ENCODE measurements at regions not wholly inside any gene's neighbourhood (a gene's known extent, or its start where the extent isn't known, plus 50 kb on each side); places are given as distances from the start of the nearest gene placed in this dataset.

DNA sequence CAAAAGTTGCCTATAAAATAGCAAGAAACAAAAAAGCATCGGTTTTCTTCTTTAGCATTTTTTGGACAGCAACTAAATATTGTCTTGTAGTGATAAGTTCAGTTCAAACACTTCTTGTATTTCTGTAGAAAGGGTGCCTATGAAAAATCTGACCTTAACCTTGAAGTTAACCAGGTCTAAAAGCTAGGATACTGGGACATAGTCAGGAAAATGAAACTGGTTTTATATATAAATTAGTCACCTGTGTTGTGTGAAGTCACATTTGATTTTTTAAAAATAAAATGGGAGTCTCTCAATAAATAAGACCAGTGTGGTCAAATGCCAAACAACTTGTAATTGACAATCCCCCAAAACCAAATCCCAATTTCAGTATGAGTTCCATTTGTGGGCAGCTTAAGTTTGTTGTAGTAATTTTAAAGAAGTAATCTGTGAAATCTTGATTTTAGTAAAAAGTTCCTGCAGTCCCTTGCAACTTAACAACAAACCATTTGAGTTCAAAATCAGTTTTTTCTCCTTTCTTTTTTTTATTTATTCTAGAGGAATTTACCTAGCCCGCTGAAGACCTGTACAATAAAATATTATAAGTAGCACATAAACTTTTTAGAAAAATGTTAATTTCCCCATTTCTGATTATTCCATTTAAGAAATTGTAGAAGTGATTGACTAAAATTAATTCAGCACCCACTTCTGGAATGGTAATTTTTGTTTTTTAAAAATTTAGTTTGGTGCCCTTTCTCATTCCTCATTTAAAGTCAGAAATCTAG lies 84.5 kb upstream of the PPARA start:
- TF ChIP-seq ZFX (IDR thresholded peaks at IDR 0.05) = no peak
- TF ChIP-seq, protein P1, sequence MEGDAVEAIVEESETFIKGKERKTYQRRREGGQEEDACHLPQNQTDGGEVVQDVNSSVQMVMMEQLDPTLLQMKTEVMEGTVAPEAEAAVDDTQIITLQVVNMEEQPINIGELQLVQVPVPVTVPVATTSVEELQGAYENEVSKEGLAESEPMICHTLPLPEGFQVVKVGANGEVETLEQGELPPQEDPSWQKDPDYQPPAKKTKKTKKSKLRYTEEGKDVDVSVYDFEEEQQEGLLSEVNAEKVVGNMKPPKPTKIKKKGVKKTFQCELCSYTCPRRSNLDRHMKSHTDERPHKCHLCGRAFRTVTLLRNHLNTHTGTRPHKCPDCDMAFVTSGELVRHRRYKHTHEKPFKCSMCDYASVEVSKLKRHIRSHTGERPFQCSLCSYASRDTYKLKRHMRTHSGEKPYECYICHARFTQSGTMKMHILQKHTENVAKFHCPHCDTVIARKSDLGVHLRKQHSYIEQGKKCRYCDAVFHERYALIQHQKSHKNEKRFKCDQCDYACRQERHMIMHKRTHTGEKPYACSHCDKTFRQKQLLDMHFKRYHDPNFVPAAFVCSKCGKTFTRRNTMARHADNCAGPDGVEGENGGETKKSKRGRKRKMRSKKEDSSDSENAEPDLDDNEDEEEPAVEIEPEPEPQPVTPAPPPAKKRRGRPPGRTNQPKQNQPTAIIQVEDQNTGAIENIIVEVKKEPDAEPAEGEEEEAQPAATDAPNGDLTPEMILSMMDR (conservative IDR thresholded peaks at IDR 0.05) = no peak
- no peak overlapping the region for H3K27ac ChIP-seq

DNA sequence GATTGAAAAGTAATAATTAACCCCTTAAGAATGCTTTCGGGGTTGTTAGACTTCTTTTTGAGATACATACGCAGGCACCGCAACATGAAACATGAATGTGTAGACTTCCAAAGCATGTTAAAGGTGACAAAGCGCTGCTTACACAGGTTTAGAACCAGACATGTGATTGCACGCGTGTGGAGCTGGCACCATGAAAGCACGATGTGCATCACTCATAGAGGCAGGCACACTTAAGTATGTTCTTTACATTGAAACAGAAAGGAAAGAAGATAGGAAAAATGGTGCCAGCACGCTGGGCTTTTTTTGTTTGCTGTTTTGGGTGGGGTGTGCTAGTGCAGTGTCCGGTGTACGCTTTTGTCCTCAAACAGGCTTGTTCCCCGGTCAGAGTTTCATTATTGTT lies 83.6 kb upstream of the PPARA start:
- no peak for TF ChIP-seq ZFX (IDR thresholded peaks at IDR 0.05)
- TF ChIP-seq, protein P1 (conservative IDR thresholded peaks at IDR 0.05) = no peak

DNA sequence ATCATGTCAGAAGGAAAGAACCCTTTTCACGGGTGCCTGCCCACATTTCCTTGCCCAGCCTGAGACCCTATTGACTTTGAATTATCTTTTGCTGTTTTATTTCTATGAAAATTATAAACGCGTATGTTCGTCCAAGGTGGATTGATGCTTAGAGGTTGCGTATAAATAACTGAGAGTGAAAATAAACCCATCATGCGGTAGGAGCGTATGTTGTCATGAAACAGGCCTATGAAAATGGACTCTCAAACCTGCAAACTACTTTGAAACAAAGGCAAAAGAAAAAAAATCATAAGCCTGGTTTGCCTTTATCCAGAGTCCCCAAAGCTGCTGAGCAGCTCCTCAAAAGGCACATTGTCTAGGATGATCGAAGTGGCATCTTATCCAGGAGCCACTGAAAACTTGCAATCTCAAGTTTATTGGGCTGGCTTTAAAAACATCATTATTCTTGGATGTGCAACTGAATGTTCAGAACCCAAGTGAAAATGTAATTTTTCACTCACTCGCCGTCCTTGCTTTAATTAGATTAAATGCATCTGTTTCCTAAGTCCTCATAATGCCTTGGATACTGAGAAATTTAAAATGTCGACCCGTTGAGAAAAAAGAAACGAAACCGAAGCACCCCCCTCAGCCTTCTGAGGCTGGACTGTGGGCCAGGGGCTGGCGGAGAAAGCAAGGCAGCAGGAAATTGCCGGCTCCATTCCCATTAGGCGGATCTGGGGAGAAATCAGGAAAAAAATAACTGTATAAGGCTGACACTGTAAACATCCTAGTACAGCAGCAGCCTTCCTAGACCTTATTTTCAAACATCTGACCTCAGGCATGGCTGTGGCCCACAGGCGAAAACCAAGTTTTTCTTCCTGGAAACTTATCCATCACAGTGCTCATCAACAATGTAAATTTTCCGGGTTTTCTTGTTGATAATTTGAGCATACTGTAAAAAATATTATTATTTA lies 82.9 kb upstream of the PPARA start:
- TF ChIP-seq, protein P1 (conservative IDR thresholded peaks at IDR 0.05) = no peak
- no peak for TF ChIP-seq ZFX (IDR thresholded peaks at IDR 0.05)
- H3K27ac ChIP-seq = peak overlapping the region; percentile 95

More for the DNA sequence above, 83.6 kb upstream of the PPARA start:
- peak overlapping the region; percentile 95 for H3K27ac ChIP-seq

DNA sequence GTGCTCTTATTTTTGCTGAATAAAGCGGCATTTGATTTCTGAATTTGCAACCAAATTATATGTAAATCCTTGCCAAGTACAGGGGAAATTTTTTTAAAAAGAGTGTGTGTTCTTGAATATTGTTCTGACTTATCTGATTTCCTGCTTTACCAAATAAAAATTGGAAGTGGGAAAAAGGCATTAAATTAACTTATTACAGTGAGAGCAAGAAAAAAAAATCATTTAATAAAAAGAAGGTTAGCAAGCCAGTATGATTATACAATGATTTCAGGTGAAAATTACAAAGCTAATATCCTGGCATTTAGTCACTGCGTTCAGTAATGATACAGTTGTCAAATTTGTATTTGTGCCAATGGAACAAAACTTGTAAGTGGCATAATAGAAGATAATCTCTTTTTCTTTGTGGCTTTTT lies 82.1 kb upstream of the PPARA start:
- TF ChIP-seq, protein P1 (conservative IDR thresholded peaks at IDR 0.05) = no peak
- no peak for TF ChIP-seq ZFX (IDR thresholded peaks at IDR 0.05)

DNA sequence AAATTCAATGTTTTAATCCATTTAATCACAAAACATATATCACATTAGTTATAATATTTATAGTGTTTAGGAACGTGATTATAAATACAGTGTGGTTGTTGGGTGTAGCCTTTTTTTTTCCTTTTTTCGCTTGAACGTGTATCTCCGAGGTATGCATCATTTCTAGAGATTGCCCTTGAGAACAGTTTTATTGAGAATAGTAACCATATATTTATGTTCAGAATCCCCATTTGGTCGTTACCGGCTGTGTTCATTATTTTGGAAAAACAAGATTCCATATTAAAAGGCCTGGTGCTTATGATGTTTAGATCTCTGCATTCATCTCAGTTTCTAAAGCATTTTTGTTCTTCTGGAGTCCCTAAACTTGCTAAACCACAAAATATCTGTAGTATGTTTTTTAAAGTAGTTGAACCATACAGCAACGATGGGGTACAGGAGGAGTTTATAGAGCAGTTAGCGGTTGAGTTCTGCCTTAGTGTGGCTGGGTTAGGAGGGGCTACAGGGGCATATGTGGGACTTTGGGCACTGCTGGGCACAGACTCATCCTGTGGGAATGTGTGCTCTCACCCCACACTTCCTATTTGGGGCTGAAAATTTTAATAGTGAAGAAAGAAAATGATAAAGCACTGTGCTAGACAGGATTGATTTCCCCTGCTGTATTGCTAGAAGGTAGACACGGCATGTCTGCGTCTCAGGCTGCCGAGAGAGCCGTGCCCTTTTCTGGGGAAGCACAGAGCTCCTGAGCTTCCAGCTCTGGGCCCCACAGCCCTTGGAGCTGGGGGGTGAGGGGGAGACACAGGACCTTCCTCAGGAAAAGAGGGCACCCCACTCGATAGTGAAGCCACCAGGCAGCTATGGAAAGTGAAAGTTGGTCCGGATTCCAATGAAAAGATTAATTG lies 81.5 kb upstream of the PPARA start:
- H3K27ac ChIP-seq = peak overlapping the region; percentile 100
- TF ChIP-seq, protein P1 (conservative IDR thresholded peaks at IDR 0.05) = no peak
- no peak for TF ChIP-seq ZFX (IDR thresholded peaks at IDR 0.05)

More for the DNA sequence above, 82.1 kb upstream of the PPARA start:
- H3K27ac ChIP-seq = no peak overlapping the region

DNA sequence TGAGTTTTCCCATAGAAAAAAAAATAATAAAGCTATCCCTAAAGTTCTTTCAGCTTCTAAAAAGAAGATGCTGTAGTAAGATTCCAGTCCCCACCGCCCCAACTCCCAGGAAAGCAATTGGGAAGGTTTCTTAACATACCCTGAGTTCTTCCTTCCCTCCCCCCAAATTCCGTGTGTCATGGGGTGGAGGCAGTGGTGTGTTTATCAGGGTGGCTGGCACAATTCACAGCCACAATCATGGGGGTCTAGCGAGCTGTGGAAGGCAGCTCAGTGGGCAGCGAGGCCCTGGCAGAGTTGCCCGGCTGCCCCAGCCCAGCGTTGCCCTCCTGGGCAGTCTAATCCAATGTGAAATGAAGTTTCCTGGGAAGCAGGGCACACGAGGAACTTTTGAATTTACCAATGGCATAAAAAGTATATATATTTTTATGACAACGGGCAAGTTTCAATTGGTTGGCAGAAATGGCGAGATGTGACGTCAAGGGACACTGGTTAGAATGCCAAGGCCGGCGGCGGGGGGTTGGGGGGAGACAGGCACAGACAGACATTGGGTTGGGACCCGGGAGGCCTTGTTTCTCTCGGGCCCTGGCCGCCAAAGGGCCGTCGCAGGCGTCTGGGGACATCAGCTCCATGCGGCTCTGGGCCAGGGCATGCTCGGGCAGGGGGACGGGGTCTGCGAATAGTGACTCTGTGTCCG lies 80.7 kb upstream of the PPARA start:
- TF ChIP-seq, protein P1 (conservative IDR thresholded peaks at IDR 0.05) = no peak
- TF ChIP-seq ZFX (IDR thresholded peaks at IDR 0.05) = no peak
- peak overlapping the region; percentile 100 for H3K27ac ChIP-seq

Measured in C4-2B (cell line).